Superior temporal gyrus (tissue), 1 donor: ENCODE measurements at regions not wholly inside any gene's neighbourhood (a gene's known extent, or its start where the extent isn't known, plus 50 kb on each side); places are given as distances from the start of the nearest gene placed in this dataset.

Experiments
- DNase-seq: peaks from one replicate; pipeline ENCODE4 v3.0.0-alpha.2; 2016; ENCODE audit errors: extremely low spot score

DNA sequence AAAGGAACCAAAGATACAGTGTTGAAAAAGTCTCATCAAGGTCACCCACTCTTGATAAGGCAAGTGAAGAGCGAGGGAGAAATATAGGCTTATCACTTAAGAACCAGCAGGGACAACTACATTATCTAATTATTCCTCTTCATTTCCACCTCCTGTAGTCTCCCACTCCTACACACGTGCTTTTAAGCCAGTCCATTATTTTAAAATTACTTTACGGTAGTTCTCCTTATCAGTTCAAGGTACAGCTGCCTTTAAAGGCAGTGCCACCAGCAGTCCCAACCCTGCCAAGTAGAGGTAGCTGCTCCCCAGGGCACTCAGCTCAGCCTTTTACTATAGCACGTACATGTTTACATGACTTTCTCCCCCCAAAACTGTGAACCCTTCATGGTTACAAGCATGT is 161.5 kb upstream of the BLID start:
- no peak for DNase-seq

DNA sequence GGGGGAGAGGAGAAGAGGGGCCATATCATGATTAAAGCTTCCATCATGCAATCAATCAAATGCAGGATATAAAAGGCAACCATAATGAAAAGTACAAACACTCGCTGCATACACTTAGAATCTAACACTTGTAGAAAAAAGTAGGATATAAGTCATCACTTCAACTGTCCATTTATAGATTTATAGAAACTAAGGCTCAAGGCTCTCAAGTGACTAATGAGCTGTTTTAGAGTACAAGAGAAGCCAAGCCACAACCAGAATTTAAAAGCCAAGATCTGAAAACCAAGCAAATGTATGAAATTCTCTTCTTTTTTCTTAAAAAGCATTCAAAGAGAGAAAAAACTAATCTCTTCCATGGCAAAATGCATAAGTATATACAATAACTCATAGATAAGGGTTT is 160.2 kb upstream of the BLID start:
- no peak for DNase-seq

DNA sequence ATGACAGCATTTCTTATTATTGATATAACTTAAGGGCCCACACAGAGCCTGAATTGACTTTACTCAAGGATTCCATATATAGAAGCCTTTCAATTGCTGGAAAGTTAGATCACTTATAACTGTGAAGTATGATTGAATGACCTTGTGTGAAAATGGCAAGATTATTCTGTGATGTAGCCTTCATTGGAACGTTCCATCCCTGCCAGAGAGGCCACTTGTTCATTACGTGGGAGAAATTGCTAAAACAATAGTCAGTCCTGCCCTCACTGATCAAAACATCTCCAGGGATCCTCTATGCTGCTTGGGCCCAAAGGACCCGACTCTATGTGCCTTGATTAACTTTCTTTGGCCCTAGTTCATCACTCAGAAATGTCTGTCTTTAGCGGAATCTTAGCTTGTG is 159.5 kb upstream of the BLID start:
- no peak for DNase-seq

DNA sequence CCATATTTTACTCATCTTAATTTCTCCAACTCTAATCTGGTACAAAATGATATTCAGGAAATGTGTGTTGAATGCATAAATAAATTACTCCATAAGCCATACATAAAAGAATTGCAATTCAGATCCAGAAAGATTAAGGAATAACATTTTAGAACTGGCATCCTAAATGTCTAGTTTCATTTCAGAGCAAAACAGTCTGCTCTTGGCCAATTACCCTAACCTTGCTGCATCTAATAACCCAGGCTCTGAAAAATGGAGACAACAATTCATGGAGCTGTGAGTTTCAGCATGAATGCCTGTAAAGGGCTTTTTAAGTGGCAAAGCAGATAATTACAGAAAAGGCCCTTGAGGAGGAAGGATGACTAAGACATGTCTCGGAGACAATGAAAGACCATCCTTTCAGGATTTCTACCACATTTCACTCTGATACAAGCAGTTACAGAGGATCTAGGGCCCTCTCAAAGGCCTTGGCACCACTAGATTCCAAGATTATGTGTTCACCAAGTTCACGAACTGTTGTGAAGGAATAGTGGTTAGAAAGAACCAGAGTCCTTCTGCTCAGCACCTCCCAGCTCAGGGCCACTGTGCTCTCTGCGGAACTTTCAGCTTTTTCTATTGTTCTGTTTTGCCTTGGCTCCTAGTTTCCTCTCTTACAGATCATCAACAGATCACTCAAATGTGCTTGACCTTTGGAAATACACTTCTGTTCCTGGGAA is 157.6 kb upstream of the BLID start:
- no peak for DNase-seq

DNA sequence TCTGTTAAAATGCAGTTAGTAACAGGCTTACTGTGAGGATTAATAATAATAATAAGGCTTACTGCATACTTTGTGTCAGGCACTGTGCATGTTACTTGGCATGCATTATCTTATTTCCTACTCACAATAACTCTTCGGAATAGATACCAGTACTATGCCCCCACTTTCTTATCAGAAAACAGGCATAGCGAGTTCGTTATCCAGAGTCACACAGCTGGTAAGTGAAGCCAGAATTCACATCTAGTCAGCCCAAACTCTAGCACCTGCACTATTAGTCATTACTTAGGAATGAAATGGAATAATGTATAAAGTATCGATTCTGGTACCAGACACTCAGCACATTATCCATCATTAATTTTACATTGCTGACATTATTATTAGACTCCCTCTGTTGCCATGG is 155.7 kb upstream of the BLID start:
- DNase-seq, result no peak

DNA sequence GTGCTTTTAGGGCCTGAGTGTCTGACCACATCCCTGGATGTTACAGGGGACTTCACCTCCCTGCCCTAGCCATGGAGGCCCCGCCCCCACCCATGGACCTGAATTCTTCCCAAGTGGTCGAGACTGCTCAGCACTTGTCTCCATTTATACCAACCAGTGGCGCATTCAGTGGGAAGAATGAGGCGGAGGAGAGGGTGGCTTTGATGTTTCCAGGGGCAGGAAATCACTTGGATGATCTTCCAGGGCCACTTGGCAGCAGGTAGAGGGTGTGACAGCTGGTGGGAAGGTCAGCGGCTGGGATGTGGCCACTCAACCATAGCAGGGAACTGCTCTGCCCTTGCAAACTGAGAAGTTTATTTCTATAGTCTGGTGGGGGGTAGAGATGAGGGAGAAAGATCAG is 155.1 kb upstream of the BLID start:
- DNase-seq, result no peak

DNA sequence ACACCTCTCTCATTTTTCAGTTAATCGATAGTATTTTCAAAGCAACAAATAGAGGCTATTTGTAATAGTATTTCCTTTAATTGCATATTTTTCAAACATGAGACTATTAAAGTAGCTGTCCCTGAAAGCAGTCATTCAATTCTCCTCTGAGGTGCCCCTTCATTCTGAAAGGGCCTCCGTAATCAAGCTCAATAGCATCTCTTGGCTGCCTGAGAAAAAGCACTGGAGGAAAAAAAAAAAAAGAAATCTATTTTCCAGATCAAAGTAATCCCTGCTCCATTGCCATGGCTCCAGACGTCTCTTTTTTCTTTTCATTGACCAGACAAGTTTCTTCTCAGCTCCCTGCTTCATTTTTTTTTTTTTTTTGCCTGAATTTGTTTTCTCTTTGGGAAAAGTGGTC is 154.5 kb upstream of the BLID start:
- DNase-seq, result no peak

DNA sequence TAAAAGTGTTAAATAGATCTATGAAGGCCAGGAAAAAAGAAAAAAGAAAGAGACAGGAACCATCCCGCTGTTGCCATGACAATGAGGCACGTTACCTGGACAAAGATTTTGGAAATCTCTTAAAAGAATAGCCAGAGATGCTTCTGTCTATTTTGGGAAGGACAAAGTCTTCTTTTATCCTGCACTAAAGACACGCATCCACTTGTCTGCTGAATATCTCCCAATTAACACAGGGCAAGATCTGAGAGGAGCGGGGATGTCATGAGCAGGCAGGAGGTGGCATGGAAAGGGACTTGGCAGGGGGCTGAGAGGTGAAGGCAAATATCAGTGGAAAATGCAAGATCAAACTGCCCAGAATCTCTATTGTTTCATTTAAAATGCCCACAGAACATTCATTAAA is 153.8 kb upstream of the BLID start:
- DNase-seq, result no peak

DNA sequence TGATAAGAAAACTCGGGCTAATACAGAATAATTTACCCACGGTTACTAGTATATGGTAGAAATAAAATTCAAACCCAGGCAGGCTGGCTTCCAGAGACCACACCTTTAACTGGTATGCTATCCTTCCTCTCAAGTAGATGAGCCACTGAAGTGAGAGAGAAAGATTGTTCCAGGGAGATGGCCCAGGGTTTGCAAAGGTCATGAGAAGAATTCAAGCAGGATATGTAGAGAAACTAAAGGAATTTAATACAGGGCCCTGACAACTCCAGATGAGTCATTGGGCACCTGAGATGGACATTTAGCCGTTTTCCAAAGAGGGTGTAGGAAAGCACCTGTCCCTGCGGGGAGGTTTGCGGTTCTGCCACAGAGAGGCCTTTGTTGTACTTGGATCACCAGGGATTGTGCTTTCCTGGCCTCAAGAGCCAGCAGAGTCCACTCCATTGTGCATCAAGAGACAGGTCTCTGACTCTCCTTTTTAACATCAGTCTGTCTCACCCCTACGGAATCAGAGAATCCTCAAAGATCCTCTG is 152.7 kb upstream of the BLID start:
- DNase-seq, result no peak

DNA sequence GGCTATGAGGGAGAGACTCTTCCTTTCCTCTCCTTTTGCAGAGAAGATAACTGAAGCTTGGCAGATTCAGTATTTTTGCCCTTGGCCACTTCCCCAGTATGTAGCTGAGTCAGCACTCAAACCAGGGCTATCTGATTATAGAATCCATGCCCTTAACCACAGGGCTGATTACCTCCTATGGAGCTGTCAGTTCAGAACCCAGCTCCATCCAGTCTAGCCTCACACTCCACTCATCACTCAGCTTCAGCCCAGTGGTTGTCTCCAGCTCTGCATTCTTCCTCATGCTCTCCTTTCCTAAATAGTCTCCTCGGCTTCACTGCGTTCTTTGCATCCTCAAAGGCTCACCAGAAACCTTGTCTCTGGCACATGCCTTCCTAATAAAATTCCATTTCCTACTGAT is 151.6 kb upstream of the BLID start:
- DNase-seq, result no peak

DNA sequence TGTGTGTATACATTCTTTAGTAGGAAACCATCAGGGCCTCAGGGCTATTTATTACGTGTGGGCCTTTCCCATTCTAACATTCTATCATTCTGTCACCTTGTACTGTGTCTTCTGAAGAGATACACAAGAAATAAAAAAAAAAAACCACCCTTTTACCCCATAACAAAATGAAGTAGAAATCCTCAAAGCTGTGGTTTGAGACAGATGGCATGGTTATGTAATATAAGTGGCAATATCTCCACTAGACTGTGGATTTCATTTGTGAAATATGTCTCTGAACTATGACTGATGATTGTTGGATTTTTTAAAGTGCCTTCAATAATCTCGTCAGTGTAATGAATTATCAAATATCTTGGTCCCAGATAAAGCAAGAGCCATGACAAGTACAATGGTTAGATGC is 150.0 kb upstream of the BLID start:
- peak; percentile 61 for DNase-seq

DNA sequence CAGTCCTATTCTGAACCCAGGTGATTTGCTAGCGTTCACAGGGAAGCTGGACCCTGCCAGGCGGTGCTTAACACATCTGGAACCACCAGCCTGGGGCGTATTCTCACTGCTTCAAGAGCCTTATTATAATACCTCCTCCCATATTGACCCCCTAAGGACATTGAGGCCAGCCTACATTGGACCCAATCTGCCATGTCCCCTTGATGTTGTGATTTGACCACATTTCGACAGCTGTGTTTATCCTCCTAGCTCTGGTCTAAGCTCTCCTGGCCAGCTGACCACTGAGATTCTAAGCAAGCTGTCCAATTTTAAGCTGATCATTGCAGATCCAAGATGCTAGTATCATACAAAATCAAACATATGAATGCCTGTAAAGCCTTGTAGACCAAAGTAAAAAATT is 148.1 kb upstream of the BLID start:
- no peak for DNase-seq

DNA sequence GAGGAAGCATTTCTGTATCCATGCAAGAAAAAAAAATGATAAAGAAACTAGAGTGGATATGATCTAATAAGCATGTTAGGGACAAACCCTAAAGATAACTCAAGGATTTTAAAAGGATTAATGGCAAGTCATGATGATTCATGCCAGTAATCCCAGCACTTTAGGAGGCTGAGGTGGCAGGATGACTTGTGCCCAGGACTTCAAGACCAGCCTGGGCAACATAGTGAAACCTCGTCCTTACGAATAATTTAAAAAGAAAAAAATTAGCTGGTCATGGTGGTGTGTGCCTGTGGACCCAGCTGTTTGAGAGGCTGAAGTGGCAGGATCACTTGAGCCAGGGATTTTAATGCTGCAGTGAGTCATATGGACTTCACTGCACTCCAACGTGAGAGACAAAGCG is 145.5 kb upstream of the BLID start:
- no peak for DNase-seq

DNA sequence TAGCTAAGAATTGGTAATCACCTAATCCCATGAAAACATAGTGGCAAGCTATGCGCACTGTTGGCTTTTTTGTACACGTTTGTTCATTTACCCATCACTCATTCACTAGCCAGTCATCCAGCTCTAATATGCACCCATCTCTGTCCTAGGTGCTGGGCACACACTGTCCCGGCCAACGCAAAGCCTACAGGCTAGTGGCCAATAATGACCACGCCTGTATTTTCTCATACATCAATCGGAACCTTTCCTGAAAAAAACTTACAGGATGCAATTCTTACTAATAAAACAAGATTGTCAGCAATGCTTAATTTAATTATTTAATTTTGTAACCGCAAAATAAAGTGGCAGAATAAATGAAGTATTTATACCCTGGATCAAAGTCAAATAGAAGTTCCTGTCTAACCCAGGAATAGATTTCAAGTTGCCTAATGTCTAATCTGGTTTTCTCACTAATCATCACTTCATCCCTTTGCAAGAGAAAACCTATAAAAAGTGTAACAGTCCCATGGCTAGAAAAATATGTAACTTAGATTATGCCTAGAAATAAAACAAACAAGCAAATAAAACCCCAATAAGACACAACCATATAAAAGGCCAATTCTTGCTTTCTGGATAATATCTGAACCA is 143.3 kb upstream of the BLID start:
- DNase-seq, result no peak

DNA sequence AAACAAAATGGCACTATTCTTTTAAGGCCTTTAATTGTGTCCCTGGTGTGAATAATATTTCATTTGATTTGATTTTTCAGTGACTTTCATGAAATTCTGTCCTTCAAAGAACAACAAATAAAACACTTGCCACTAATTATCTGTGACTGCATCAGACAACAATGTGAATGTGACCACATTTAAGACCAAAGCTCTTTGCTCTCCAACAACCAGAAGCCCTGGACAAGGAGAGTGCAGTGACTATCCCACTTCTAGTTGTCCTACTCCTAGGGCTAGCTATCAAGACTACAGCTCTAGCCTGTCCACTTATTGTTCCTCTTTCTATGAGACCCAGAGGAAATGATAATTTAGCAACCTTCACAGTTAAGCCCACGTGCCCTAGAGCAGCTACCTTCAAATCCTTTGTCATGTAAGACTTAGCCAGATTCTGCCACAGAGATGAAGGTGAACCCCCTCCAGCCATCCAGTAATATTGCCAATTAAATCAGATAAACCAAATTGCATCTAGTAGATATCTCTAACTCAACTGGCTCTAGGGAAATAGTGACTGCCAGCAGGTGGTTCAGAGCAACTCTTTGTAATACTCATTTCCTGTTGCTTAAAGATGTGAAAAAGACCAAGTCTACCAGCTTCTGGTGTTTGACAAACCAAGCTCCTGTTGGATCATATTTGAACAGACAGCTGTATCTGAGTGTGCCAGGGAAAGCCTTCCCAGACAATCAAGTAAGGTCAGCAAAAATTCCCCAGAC is 142.6 kb upstream of the BLID start:
- no peak for DNase-seq

DNA sequence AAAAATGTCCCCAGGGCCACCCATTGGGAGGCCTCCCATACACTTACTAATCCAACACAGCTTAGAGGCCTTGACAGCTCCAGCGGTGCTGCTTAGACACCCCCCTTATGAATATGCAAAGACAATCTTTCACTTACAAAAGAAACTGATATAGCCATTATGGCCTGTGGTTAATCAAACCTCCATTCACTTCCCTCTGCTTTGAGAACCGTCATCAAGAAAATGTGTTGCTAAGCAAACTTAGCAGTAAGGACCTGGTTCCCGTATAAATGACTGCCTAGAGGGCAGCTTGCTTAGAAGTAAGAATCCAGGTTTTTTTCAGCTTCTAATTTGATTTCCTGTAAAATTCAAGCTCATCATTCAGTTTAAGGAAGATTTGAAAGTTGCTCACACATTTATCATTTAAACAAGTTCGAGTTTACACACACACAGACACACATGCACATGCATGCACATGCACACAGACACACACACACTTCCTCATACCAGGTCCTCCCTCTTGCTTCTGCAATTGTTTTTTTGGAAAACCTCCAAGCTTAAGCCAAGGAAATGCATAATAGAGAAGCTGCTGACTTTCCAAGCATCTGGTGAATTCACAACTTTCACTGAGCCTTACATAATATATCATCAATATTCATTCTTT is 137.7 kb upstream of the BLID start:
- peak; percentile 68 for DNase-seq

DNA sequence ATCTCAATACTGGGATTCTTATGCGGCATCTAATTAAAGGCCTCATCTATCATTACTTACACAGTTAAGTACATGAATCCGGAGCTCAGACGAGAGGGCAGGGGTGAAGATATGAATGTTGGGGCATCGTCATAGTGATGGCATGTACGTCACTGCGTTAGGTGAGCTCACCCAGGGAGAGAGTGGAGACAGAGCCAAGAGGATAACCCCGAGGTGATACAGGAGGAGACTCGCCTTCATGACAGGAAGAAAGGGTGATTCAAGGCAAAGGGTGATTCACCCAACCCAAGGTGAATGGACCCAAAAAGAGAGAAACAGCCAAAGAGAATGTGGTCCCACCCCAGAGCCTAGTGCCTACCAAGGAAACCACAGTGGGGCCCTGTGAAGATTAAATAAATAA is 132.9 kb upstream of the BLID start:
- no peak for DNase-seq

DNA sequence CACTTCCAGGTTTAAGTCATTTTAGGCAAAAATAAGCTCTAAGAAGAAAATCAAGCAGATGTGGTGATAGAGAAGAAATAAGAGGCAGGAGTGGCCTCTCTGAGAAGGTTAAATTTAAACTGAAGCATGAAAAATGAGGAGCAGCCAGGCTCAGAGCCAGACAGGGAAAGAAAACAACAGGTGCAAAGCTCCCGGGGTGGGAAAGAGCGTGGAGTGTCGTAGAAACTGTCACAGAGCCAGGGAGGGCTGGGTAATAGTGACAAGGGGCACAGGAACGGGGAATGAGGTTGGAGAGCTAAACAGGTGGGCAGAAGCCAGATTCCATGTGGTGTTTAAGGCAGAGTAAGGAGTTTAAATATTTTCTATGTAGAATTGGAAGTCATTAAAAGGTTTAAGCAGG is 132.1 kb upstream of the BLID start:
- DNase-seq, result no peak

DNA sequence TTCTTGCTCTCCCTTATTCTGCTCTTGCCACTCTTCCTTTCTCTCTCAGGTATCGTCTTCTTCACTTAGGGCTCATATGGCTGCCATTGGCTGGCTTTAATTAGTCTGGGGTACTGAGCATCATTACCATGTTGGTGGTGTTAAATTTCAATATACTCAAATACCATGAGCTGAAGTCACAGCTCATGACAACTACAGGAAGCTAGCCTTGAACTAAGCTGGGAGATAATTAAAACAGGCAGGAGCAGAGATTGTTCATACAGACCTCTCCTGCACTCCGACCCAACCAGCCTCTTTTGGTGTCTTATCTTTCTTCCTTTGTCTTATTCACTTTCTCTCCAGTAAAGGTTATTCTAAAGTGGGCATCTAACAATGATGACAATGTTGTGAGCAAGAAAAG is 130.9 kb upstream of the BLID start:
- DNase-seq, result no peak

DNA sequence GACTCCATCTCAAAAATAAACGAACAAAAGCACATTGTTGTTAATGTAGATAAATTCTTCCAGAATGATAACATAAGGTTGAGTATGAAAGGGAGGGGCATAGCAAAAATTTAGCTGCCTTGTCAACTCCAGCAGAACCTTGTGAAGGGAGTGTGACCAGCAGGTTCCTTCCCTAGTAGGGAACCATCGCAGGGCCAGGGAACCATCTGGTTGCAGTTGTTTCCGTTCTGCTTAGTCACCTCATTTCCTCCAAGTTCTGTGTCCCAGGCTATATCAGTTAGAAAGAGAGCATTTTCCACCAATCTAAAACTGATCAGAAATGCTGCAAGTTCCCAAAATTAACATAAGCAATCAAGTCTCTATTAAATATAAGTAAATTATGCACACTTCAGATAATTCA is 126.7 kb upstream of the BLID start:
- DNase-seq, result no peak

DNA sequence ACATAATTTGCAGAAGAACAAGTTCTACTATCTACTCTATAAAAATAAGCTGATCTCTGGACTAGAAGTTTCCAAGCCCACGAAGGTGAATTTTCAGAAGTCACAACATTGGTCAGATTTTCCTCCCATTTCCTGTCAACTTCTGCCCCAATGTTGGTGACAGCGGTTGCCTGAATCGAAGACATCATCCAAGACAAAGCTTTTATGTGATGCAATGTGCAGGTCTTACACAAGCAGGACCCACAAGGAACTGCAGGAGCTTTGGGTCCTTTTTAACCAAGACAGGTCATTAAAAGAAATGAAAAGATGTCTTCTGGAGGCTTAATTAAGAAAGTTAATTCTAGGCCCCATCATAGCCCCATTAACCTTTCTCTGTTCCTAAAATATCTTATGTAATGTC is 125.6 kb upstream of the BLID start:
- no peak for DNase-seq

DNA sequence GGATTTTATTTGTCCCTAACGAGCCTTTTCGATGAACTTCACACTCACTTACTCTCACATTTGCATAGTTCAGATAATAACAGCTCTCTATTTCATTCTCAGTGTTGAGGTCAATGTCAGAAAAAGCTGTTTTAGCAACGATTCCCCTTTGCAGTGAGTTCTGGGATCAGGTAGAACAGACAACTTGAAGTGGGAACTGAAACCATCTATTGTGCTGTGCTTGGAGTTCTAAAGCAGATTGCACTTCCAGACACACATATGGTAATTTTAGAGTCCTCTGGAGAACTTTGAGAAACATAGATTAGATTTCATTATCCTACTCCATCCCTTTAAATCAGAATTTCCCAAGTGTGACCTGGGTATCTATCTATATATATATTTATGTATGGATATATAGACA is 124.6 kb upstream of the BLID start:
- DNase-seq, result no peak

DNA sequence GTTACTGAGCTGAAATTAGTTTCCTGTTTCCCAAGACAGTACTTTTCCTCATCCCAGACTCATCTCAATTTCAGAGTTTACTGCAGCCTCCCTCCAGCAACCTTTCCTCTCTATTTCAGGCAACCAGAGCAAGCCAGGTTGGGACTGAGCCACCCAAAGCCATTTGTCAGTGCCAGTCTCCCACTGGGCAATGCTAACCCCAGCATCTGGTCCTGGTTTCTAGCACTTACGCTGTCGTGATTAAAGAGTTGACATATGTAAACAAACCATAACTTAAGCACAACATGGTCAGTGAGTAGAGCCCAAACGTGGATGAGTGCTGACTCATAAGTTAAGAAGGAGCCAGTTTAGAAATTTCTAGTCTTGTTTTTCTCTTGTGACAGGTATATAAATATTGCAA is 119.6 kb upstream of the BLID start:
- no peak for DNase-seq
